ENCODE measurements at regions not wholly inside any gene's neighbourhood (a gene's known extent, or its start where the extent isn't known, plus 50 kb on each side); places are given as distances from the start of the nearest gene placed in this dataset.

DNA sequence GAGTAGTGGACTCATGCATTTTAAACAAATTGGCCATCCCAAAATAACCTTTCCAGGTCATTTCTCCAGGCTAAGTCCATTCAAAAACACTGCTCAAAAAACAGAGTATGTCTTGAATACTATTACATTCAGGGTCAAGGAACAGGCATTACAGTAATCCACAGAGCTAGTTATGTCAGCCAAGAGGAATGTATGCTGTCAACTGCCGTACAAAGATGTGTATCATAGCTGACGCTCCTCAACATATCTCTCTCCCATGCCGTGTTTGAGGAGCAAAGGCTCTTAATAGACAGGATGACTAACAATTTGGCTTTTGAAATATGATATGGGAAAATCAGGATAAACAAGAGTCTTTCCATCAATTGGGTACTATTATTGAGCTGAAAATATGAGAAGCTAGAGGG is 68.8 kb upstream of the KCTD1 start:
- peak; percentile 6 for DNase-seq (ENCODE audit: low spot score)

DNA sequence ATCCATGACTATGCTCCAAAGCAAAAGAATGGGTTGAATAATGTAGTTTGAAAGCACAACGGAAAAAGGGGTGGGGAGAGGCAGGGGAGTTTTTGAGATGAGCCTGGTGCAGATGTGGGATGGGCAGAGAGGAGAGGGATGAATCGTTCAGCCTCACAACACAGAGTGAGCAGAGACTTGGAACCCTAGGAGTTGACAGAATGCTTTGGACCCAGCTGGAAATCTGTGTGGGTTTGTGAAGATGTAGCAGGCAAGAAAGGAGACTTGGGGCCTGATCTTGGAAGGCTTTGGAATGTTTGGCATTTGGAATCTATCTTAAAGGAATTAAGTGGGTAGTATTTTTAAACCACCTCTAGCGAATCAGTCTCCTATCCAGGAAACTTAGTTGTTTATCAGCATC is 66.0 kb upstream of the KCTD1 start:
- DNase-seq (ENCODE audit: low spot score), result no peak
